ENCODE measurements at regions not wholly inside any gene's neighbourhood (a gene's known extent, or its start where the extent isn't known, plus 50 kb on each side); places are given as distances from the start of the nearest gene placed in this dataset.

- peak; percentile 24 for DNase-seq
- 100% methylated on average over 2 of the region's 8 CpGs for WGBS (ENCODE audit: extremely low coverage, insufficient coverage, low lambda C conversion rate)
- H3K56ac ChIP-seq (ENCODE audit: low read length): no peak overlapping the region
Observed at GRCh38 chr9:88056876-88057275, 81.4 kb downstream of the SPATA31C2 start.

GRCh38 chr9:88053856-88054501, 79.6 kb upstream of the CDK20 start:
- Histone ChIP-seq H3K27me3 (ENCODE audit: insufficient read depth, low read length, poor library complexity) (no peaks in the 10 kb centered on the region), H3K4ac (ENCODE audit: low read depth, low read length) (no peak overlapping the region), H4K8ac (ENCODE audit: low read depth, low read length) (no peak overlapping the region), H3K18ac (ENCODE audit: low read length) (no peak overlapping the region), H3K9ac (ENCODE audit: low read length) (no peak overlapping the region), H3K27ac (ENCODE audit: low read depth, low read length) (no peak overlapping the region), H3K23ac (ENCODE audit: low read length) (no peak overlapping the region), H3K4me3 (ENCODE audit: low read length) (no peak overlapping the region), H2BK15ac (replicated peaks; ENCODE audit: low read depth) (no peak overlapping the region), H2BK5ac (ENCODE audit: low read length) (no peak overlapping the region), H3K4me1 (ENCODE audit: control insufficient read depth, low read depth, low read length) (no peaks in the 10 kb centered on the region), H3K4me2 (ENCODE audit: low read length) (no peak overlapping the region), H2AK5ac (ENCODE audit: low read length) (no peak overlapping the region), H3K36me3 (ENCODE audit: control insufficient read depth, insufficient read depth, low read length) (no peaks in the 10 kb centered on the region), H3K79me1 (ENCODE audit: low read length) (no peaks in the 10 kb centered on the region), H3K56ac (ENCODE audit: low read length) (no peak overlapping the region), H4K5ac (ENCODE audit: low read length) (no peak overlapping the region), H3K79me2 (ENCODE audit: control insufficient read depth, insufficient read depth, low read length) (no peaks in the 10 kb centered on the region), H2BK120ac (ENCODE audit: low read depth, low read length) (no peak overlapping the region)
- WGBS (ENCODE audit: extremely low coverage, insufficient coverage, low lambda C conversion rate): no CpG with 5 or more reads among the region's 9 CpGs
- DNase-seq: no peak

More at GRCh38 chr9:88056876-88057275, 81.4 kb downstream of the SPATA31C2 start:
- Histone ChIP-seq H3K23ac (ENCODE audit: low read length) (no peak overlapping the region), H4K8ac (ENCODE audit: low read depth, low read length) (no peak overlapping the region), H2AK5ac (ENCODE audit: low read length) (no peak overlapping the region), H3K27me3 (ENCODE audit: insufficient read depth, low read length, poor library complexity) (no peaks in the 10 kb centered on the region), H3K27ac (ENCODE audit: low read depth, low read length) (no peak overlapping the region), H3K4me3 (ENCODE audit: low read length) (no peak overlapping the region), H3K79me2 (ENCODE audit: control insufficient read depth, insufficient read depth, low read length) (no peaks in the 10 kb centered on the region), H3K4me2 (ENCODE audit: low read length) (no peak overlapping the region), H3K36me3 (ENCODE audit: control insufficient read depth, insufficient read depth, low read length) (no peaks in the 10 kb centered on the region), H2BK120ac (ENCODE audit: low read depth, low read length) (no peak overlapping the region), H3K79me1 (ENCODE audit: low read length) (no peaks in the 10 kb centered on the region), H3K4me1 (ENCODE audit: control insufficient read depth, low read depth, low read length) (no peaks in the 10 kb centered on the region), H4K5ac (ENCODE audit: low read length) (no peak overlapping the region), H3K18ac (ENCODE audit: low read length) (no peak overlapping the region), H3K9ac (ENCODE audit: low read length) (no peak overlapping the region), H3K4ac (ENCODE audit: low read depth, low read length) (no peak overlapping the region), H2BK15ac (replicated peaks; ENCODE audit: low read depth) (no peak overlapping the region), H2BK5ac (ENCODE audit: low read length) (no peak overlapping the region)

- H3K56ac ChIP-seq (ENCODE audit: low read length): no peak overlapping the region
- no peak overlapping the region for H3K4ac ChIP-seq (ENCODE audit: low read depth, low read length)
- no peak overlapping the region for H2AK5ac ChIP-seq (ENCODE audit: low read length)
- no peak overlapping the region for H3K4me2 ChIP-seq (ENCODE audit: low read length)
- no peak overlapping the region for H4K5ac ChIP-seq (ENCODE audit: low read length)
- H4K8ac ChIP-seq (ENCODE audit: low read depth, low read length): no peak overlapping the region
- H3K36me3 ChIP-seq (ENCODE audit: control insufficient read depth, insufficient read depth, low read length): no peaks in the 10 kb centered on the region
- no peaks in the 10 kb centered on the region for H3K79me1 ChIP-seq (ENCODE audit: low read length)
- H2BK5ac ChIP-seq (ENCODE audit: low read length): no peak overlapping the region
- DNase-seq: no peak
- H3K18ac ChIP-seq (ENCODE audit: low read length): no peak overlapping the region
- H3K79me2 ChIP-seq (ENCODE audit: control insufficient read depth, insufficient read depth, low read length): no peaks in the 10 kb centered on the region
- no peak overlapping the region for H2BK120ac ChIP-seq (ENCODE audit: low read depth, low read length)
- no peak overlapping the region for H3K23ac ChIP-seq (ENCODE audit: low read length)
- no peaks in the 10 kb centered on the region for H3K27me3 ChIP-seq (ENCODE audit: insufficient read depth, low read length, poor library complexity)
- H3K27ac ChIP-seq (ENCODE audit: low read depth, low read length): no peak overlapping the region
- WGBS (ENCODE audit: extremely low coverage, insufficient coverage, low lambda C conversion rate): no CpG with 5 or more reads among the region's 5 CpGs
- no peak overlapping the region for H3K9ac ChIP-seq (ENCODE audit: low read length)
- H2BK15ac ChIP-seq (replicated peaks; ENCODE audit: low read depth): no peak overlapping the region
- H3K4me1 ChIP-seq (ENCODE audit: control insufficient read depth, low read depth, low read length): no peaks in the 10 kb centered on the region
- no peak overlapping the region for H3K4me3 ChIP-seq (ENCODE audit: low read length)
Observed at GRCh38 chr9:88052321-88052965, 78.1 kb upstream of the CDK20 start.

- no peak overlapping the region for H4K8ac ChIP-seq (ENCODE audit: low read depth, low read length)
- no peak overlapping the region for H3K27ac ChIP-seq (ENCODE audit: low read depth, low read length)
- H3K9ac ChIP-seq (ENCODE audit: low read length): no peak overlapping the region
- no peak overlapping the region for H3K4me2 ChIP-seq (ENCODE audit: low read length)
- H3K79me1 ChIP-seq (ENCODE audit: low read length): no peaks in the 10 kb centered on the region
- H3K4me1 ChIP-seq (ENCODE audit: control insufficient read depth, low read depth, low read length): no peaks in the 10 kb centered on the region
- H2BK5ac ChIP-seq (ENCODE audit: low read length): no peak overlapping the region
- no peak overlapping the region for H3K56ac ChIP-seq (ENCODE audit: low read length)
- no peak overlapping the region for H2BK120ac ChIP-seq (ENCODE audit: low read depth, low read length)
- H3K36me3 ChIP-seq (ENCODE audit: control insufficient read depth, insufficient read depth, low read length): no peaks in the 10 kb centered on the region
- H2BK15ac ChIP-seq (replicated peaks; ENCODE audit: low read depth): no peak overlapping the region
- WGBS (ENCODE audit: extremely low coverage, insufficient coverage, low lambda C conversion rate): no CpG with 5 or more reads among the region's 8 CpGs
- no peak overlapping the region for H4K5ac ChIP-seq (ENCODE audit: low read length)
- H2AK5ac ChIP-seq (ENCODE audit: low read length): no peak overlapping the region
- no peaks in the 10 kb centered on the region for H3K79me2 ChIP-seq (ENCODE audit: control insufficient read depth, insufficient read depth, low read length)
- H3K23ac ChIP-seq (ENCODE audit: low read length): no peak overlapping the region
- H3K18ac ChIP-seq (ENCODE audit: low read length): no peak overlapping the region
- DNase-seq: no peak
- no peaks in the 10 kb centered on the region for H3K27me3 ChIP-seq (ENCODE audit: insufficient read depth, low read length, poor library complexity)
- no peak overlapping the region for H3K4ac ChIP-seq (ENCODE audit: low read depth, low read length)
- no peak overlapping the region for H3K4me3 ChIP-seq (ENCODE audit: low read length)
Observed at GRCh38 chr9:88051138-88051537, 76.8 kb upstream of the CDK20 start.

GRCh38 chr9:88049677-88050307, 75.5 kb upstream of the CDK20 start:
- WGBS (ENCODE audit: extremely low coverage, insufficient coverage, low lambda C conversion rate): no CpG with 5 or more reads among the region's 14 CpGs
- Histone ChIP-seq H4K5ac (ENCODE audit: low read length) (no peak overlapping the region), H3K4me1 (ENCODE audit: control insufficient read depth, low read depth, low read length) (no peaks in the 10 kb centered on the region), H3K79me1 (ENCODE audit: low read length) (no peaks in the 10 kb centered on the region), H3K4me2 (ENCODE audit: low read length) (no peak overlapping the region), H3K27ac (ENCODE audit: low read depth, low read length) (no peak overlapping the region), H2BK120ac (ENCODE audit: low read depth, low read length) (no peak overlapping the region), H3K36me3 (ENCODE audit: control insufficient read depth, insufficient read depth, low read length) (no peaks in the 10 kb centered on the region), H3K18ac (ENCODE audit: low read length) (no peak overlapping the region), H3K56ac (ENCODE audit: low read length) (no peak overlapping the region), H4K8ac (ENCODE audit: low read depth, low read length) (no peak overlapping the region), H3K27me3 (ENCODE audit: insufficient read depth, low read length, poor library complexity) (no peaks in the 10 kb centered on the region), H3K4me3 (ENCODE audit: low read length) (no peak overlapping the region), H3K9ac (ENCODE audit: low read length) (no peak overlapping the region), H2BK15ac (replicated peaks; ENCODE audit: low read depth) (no peak overlapping the region), H3K23ac (ENCODE audit: low read length) (no peak overlapping the region), H3K79me2 (ENCODE audit: control insufficient read depth, insufficient read depth, low read length) (no peaks in the 10 kb centered on the region), H2AK5ac (ENCODE audit: low read length) (no peak overlapping the region), H2BK5ac (ENCODE audit: low read length) (no peak overlapping the region), H3K4ac (ENCODE audit: low read depth, low read length) (no peak overlapping the region)
- peak; percentile 36 for DNase-seq

Data from mesendoderm (in vitro differentiated cells).